Neuronal stem cell (in vitro differentiated cells): ENCODE measurements at regions not wholly inside any gene's neighbourhood (a gene's known extent, or its start where the extent isn't known, plus 50 kb on each side); places are given as distances from the start of the nearest gene placed in this dataset.

Experiments
- DNase-seq: peaks from one replicate; pipeline ENCODE4 v3.0.0-alpha.2; 2013; ENCODE audit warnings: low spot score
- H2AFZ ChIP-seq: one replicate; pipeline ENCODE4 v1.6.1; 2013; ENCODE audit warnings: mild to moderate bottlenecking, low read length, inconsistent platforms
- H2AK5ac ChIP-seq: 2 replicates; pipeline ENCODE4 v1.6.1; 2013; ENCODE audit warnings: low read depth, mild to moderate bottlenecking, inconsistent platforms, low read length, moderate library complexity, mixed read lengths
- H2BK120ac ChIP-seq: 2 replicates; pipeline ENCODE4 v1.6.1; 2013; ENCODE audit warnings: low read depth, mild to moderate bottlenecking, inconsistent platforms, low read length, moderate library complexity, mixed read lengths
- H2BK12ac ChIP-seq: one replicate; pipeline ENCODE4 v1.6.1; 2013; ENCODE audit warnings: low read length, inconsistent platforms
- H2BK15ac ChIP-seq: 2 replicates; pipeline ENCODE4 v1.6.1; 2013; ENCODE audit warnings: mild to moderate bottlenecking, low read length, inconsistent platforms, mixed read lengths
- H2BK5ac ChIP-seq: one replicate; pipeline ENCODE4 v1.6.1; 2013; ENCODE audit warnings: inconsistent platforms, mild to moderate bottlenecking, low read length, moderate library complexity
- H3K14ac ChIP-seq: one replicate; pipeline ENCODE4 v1.6.1; 2013; ENCODE audit warnings: low read length, inconsistent platforms
- H3K18ac ChIP-seq: 2 replicates; pipeline ENCODE4 v1.6.1; 2013; ENCODE audit warnings: low read length, inconsistent platforms
- H3K23ac ChIP-seq: 2 replicates; pipeline ENCODE4 v1.6.1; 2013; ENCODE audit warnings: low read depth, mild to moderate bottlenecking, mixed read lengths, low read length, inconsistent platforms; ENCODE audit not compliant: poor library complexity
- H3K27ac ChIP-seq: replicated peaks from 3 replicates; pipeline ENCODE4 v1.5.1; 2013; ENCODE audit warnings: low read length, inconsistent platforms
- H3K27me3 ChIP-seq, 3 experiments: 2 replicates each; pipeline ENCODE4 v1.6.1; 2013; ENCODE audit warnings: low read length in 3 of 3, mild to moderate bottlenecking in 2 of 3, inconsistent platforms in 1 of 3, low read depth in 1 of 3, mixed read lengths in 1 of 3, moderate library complexity in 1 of 3; ENCODE audit not compliant: control insufficient read depth in 3 of 3, insufficient read depth in 3 of 3
- H3K36me3 ChIP-seq, 2 donors: replicated peaks in 1 of 2; 2 replicates each; pipeline ENCODE4 v1.6.1; 2013; ENCODE audit warnings: low read length in 2 of 2; ENCODE audit not compliant: control insufficient read depth in 2 of 2, insufficient read depth in 2 of 2
- H3K4ac ChIP-seq: 2 replicates; pipeline ENCODE4 v1.6.1; 2013; ENCODE audit warnings: inconsistent platforms, mild to moderate bottlenecking, low read length, moderate library complexity
- H3K4me1 ChIP-seq, 2 donors: 1 replicate in 1 of 2; 2 replicates in 1 of 2; pipeline ENCODE4 v1.6.1; 2013; ENCODE audit warnings: low read length in 2 of 2, low read depth in 1 of 2; ENCODE audit not compliant: control insufficient read depth in 2 of 2, insufficient read depth in 1 of 2
- H3K4me2 ChIP-seq: one replicate; pipeline ENCODE4 v1.6.1; 2013; ENCODE audit warnings: mild to moderate bottlenecking, low read length, inconsistent platforms; ENCODE audit not compliant: insufficient read depth, poor library complexity, severe bottlenecking
- H3K4me3 ChIP-seq, 2 donors: 2 replicates each; pipeline ENCODE4 v1.5.1; 2013; ENCODE audit warnings: low read length in 2 of 2, mild to moderate bottlenecking in 2 of 2, inconsistent platforms in 1 of 2, moderate library complexity in 1 of 2
- H3K79me1 ChIP-seq: one replicate; pipeline ENCODE4 v1.6.1; 2013; ENCODE audit warnings: low read depth, mild to moderate bottlenecking, inconsistent platforms, low read length, moderate library complexity
- H3K9ac ChIP-seq: one replicate; pipeline ENCODE4 v1.6.1; 2013; ENCODE audit warnings: mild to moderate bottlenecking, low read depth, low read length, inconsistent platforms; ENCODE audit not compliant: poor library complexity
- H3K9me3 ChIP-seq, 2 donors: replicated peaks in 1 of 2; 2 replicates each; pipeline versions ENCODE3 to v1.6.1; 2013; ENCODE audit warnings: low read length in 2 of 2, mild to moderate bottlenecking in 2 of 2, inconsistent platforms in 1 of 2, low read depth in 1 of 2, mixed read lengths in 1 of 2, moderate library complexity in 1 of 2; ENCODE audit not compliant: control insufficient read depth in 2 of 2, insufficient read depth in 1 of 2
- H4K8ac ChIP-seq: one replicate; pipeline ENCODE4 v1.6.1; 2013; ENCODE audit warnings: low read depth, mild to moderate bottlenecking, inconsistent platforms, low read length, moderate library complexity
- H4K91ac ChIP-seq: one replicate; pipeline ENCODE4 v1.6.1; 2013; ENCODE audit warnings: low read length, low read depth, mild to moderate bottlenecking, inconsistent platforms; ENCODE audit not compliant: poor library complexity
- WGBS, 2 donors: extraction: QIAGEN DNeasy Blood & Tissue Kit; methylation state at CpG; one replicate each; pipeline ENCODE4 v1.1.7; 2013; ENCODE audit warnings: missing lambda C conversion rate in 2 of 2, mixed read lengths in 1 of 2; ENCODE audit not compliant: insufficient read length in 2 of 2, insufficient replicate concordance in 1 of 2; ENCODE audit errors: extremely low coverage in 2 of 2; 5-methylcytosine and 5-hydroxymethylcytosine counted together

- WGBS, 2 donors: no CpG with 5 or more reads among the region's 6 CpGs
- peaks cover 0 to 3% of the 10 kb centered on the region in 2 donors for H3K9me3 ChIP-seq
These were observed 248.3 kb downstream of the PHF14 start for GRCh38 chr7:11221984-11222383.

GRCh38 chr7:11224535-11224934 is 250.9 kb downstream of the PHF14 start:
- no peak overlapping the region for H2AK5ac ChIP-seq
- peaks cover 0 to 3% of the 10 kb centered on the region in 2 donors for H3K4me1 ChIP-seq
- no peak overlapping the region for H3K9ac ChIP-seq
- no peaks in the 10 kb centered on the region for H3K9me3 ChIP-seq
- H2AFZ ChIP-seq: no peak overlapping the region
- no peak overlapping the region for H3K4me2 ChIP-seq
- H2BK120ac ChIP-seq: no peak overlapping the region
- H2BK5ac ChIP-seq: no peak overlapping the region
- H3K79me1 ChIP-seq: no peaks in the 10 kb centered on the region
- H3K4ac ChIP-seq: no peak overlapping the region
- no peak overlapping the region for H3K27ac ChIP-seq
- H2BK12ac ChIP-seq: no peak overlapping the region
- H3K14ac ChIP-seq: no peak overlapping the region
- no peak for DNase-seq
- H4K91ac ChIP-seq: no peak overlapping the region
- H2BK15ac ChIP-seq: no peak overlapping the region
- no peak overlapping the region for H3K23ac ChIP-seq
- no peaks in the 10 kb centered on the region for H3K27me3 ChIP-seq
- H3K4me3 ChIP-seq: no peak overlapping the region
- no peak overlapping the region for H3K18ac ChIP-seq
- no peak overlapping the region for H4K8ac ChIP-seq
- no peaks in the 10 kb centered on the region for H3K36me3 ChIP-seq

More at GRCh38 chr7:11221984-11222383, 248.3 kb downstream of the PHF14 start:
- Histone ChIP-seq H3K23ac (no peak overlapping the region), H3K27ac (no peak overlapping the region), H2AFZ (no peak overlapping the region), H2BK120ac (no peak overlapping the region), H3K4me1 (peaks cover 0 to 3% of the 10 kb centered on the region in 2 donors), H3K18ac (no peak overlapping the region), H3K4me2 (no peak overlapping the region), H2BK15ac (no peak overlapping the region), H3K14ac (no peak overlapping the region), H3K4me3 (no peak overlapping the region), H3K27me3 (no peaks in the 10 kb centered on the region), H2AK5ac (no peak overlapping the region), H2BK12ac (no peak overlapping the region), H3K4ac (no peak overlapping the region), H3K9ac (no peak overlapping the region), H4K8ac (no peak overlapping the region), H4K91ac (no peak overlapping the region), H3K36me3 (no peaks in the 10 kb centered on the region), H2BK5ac (no peak overlapping the region), H3K79me1 (no peaks in the 10 kb centered on the region)
- no peak for DNase-seq

- Histone ChIP-seq H3K4me1 (peaks cover 0 to 3% of the 10 kb centered on the region in 2 donors), H3K9ac (no peak overlapping the region), H2AFZ (no peak overlapping the region), H3K9me3 (no peaks in the 10 kb centered on the region), H2BK120ac (no peak overlapping the region), H4K91ac (no peak overlapping the region), H2AK5ac (no peak overlapping the region), H3K27ac (no peak overlapping the region), H3K4me3 (no peak overlapping the region), H3K14ac (no peak overlapping the region), H3K18ac (no peak overlapping the region), H3K79me1 (no peaks in the 10 kb centered on the region), H3K4me2 (no peak overlapping the region), H4K8ac (no peak overlapping the region), H3K27me3 (no peaks in the 10 kb centered on the region), H2BK12ac (no peak overlapping the region), H3K23ac (no peak overlapping the region), H3K4ac (no peak overlapping the region), H2BK5ac (no peak overlapping the region), H3K36me3 (no peaks in the 10 kb centered on the region), H2BK15ac (no peak overlapping the region)
- DNase-seq: no peak
- no CpG with 5 or more reads among the region's 2 CpGs for WGBS, 2 donors
These were observed 254.8 kb downstream of the PHF14 start for GRCh38 chr7:11228515-11228914.

- H2BK12ac ChIP-seq: no peak overlapping the region
- no peak overlapping the region for H2BK5ac ChIP-seq
- H4K91ac ChIP-seq: no peak overlapping the region
- no peak overlapping the region for H2BK15ac ChIP-seq
- no CpG with 5 or more reads among the region's 1 CpG for WGBS, 2 donors
- H3K27ac ChIP-seq: no peak overlapping the region
- H3K27me3 ChIP-seq: no peaks in the 10 kb centered on the region
- H3K18ac ChIP-seq: no peak overlapping the region
- no peaks in the 10 kb centered on the region for H3K79me1 ChIP-seq
- H2AFZ ChIP-seq: no peak overlapping the region
- H2BK120ac ChIP-seq: no peak overlapping the region
- H2AK5ac ChIP-seq: no peak overlapping the region
- no peaks in the 10 kb centered on the region for H3K36me3 ChIP-seq
- H3K14ac ChIP-seq: no peak overlapping the region
- no peak overlapping the region for H4K8ac ChIP-seq
- H3K23ac ChIP-seq: no peak overlapping the region
- H3K4me2 ChIP-seq: no peak overlapping the region
- no peak for DNase-seq
- H3K4ac ChIP-seq: no peak overlapping the region
- H3K9me3 ChIP-seq: no peaks in the 10 kb centered on the region
- no peaks in the 10 kb centered on the region for H3K4me1 ChIP-seq
- no peak overlapping the region for H3K9ac ChIP-seq
- no peak overlapping the region for H3K4me3 ChIP-seq
These were observed 257.5 kb downstream of the PHF14 start for GRCh38 chr7:11231190-11231589.
